Testis (tissue), 2 donors: ENCODE measurements at regions not wholly inside any gene's neighbourhood (a gene's known extent, or its start where the extent isn't known, plus 50 kb on each side); places are given as distances from the start of the nearest gene placed in this dataset.

Experiments
- POLR2A ChIP-seq: fragments of 450-650 bp; IDR thresholded peaks from one replicate; pipeline ENCODE4 v1.6.1; 2017; ENCODE audit warnings: antibody characterized with exemption, mild to moderate bottlenecking, moderate library complexity
- TF ChIP-seq, protein P1 (sequence below), 3 experiments: fragments of 450-650 bp in 2 of 3; fragments of 200-600 bp in 1 of 3; sonication (generic) in 1 of 3; IDR thresholded peaks; one replicate each; pipeline ENCODE4 v1.5.1; 2016 to 2019; ENCODE audit warnings: antibody characterized with exemption in 3 of 3, mild to moderate bottlenecking in 2 of 3, moderate library complexity in 1 of 3

DNA sequence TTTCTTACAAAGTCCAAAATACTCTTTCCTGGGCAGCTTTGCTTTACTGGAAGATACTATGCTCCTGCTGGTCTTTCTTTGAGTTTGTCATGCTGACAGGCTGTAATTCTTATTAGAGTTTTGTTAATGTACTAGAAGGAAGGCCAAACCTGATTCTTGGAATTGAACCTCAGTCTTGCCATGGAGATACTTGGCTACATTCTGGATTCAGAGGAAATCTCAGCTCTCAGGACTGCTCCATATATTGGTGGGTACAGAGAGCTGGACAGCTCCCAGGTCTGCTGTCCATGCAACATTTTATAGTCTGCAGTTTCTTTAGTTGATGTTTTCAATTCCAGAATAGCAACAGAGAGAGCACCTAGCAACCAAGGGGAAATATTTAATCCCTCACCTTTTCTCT, 363.1 kb upstream of the STXBP6 start:
- TF ChIP-seq, protein P1, sequence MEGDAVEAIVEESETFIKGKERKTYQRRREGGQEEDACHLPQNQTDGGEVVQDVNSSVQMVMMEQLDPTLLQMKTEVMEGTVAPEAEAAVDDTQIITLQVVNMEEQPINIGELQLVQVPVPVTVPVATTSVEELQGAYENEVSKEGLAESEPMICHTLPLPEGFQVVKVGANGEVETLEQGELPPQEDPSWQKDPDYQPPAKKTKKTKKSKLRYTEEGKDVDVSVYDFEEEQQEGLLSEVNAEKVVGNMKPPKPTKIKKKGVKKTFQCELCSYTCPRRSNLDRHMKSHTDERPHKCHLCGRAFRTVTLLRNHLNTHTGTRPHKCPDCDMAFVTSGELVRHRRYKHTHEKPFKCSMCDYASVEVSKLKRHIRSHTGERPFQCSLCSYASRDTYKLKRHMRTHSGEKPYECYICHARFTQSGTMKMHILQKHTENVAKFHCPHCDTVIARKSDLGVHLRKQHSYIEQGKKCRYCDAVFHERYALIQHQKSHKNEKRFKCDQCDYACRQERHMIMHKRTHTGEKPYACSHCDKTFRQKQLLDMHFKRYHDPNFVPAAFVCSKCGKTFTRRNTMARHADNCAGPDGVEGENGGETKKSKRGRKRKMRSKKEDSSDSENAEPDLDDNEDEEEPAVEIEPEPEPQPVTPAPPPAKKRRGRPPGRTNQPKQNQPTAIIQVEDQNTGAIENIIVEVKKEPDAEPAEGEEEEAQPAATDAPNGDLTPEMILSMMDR (IDR thresholded peaks at IDR 0.05) = no peak
- TF ChIP-seq POLR2A = no peak
